Heart left ventricle (tissue), 16 donors: ENCODE measurements at regions not wholly inside any gene's neighbourhood (a gene's known extent, or its start where the extent isn't known, plus 50 kb on each side); places are given as distances from the start of the nearest gene placed in this dataset.
"Not testable (repeated sequence)": the region's sequence is repeated elsewhere in the genome, so short reads cannot be mapped to it uniquely, and the experiment has no call there.

Source experiments
- ATAC-seq, 4 donors: fragments of 200-7000 bp; cut with Tn5 transposase; one replicate each; pipeline ENCODE4 v1.9.1; 2020 to 2022; ENCODE audit warnings: moderate library complexity in 4 of 4, mild to moderate bottlenecking in 3 of 4, moderate number of reproducible peaks in 1 of 4
- DNase-seq, 5 donors: peaks; one replicate each; pipeline ENCODE4 v3.0.0-alpha.2; 2020
- H3K27ac ChIP-seq, 12 donors: fragments of 200-600 bp; sonication (generic) in 4 of 12; one replicate each; pipeline versions ENCODE4 v1.5.0 to v1.8.0; 2016 to 2022; ENCODE audit warnings: mild to moderate bottlenecking in 2 of 12
- H3K27me3 ChIP-seq, 9 donors: fragments of 200-600 bp; sonication (generic) in 2 of 9; one replicate each; pipeline versions ENCODE4 v1.5.1 to v1.8.0; 2016 to 2022; ENCODE audit warnings: mild to moderate bottlenecking in 3 of 9
- H3K36me3 ChIP-seq, 9 donors: fragments of 200-600 bp; sonication (generic) in 2 of 9; one replicate each; pipeline versions ENCODE4 v1.5.0 to v1.8.0; 2018 to 2022; ENCODE audit warnings: mild to moderate bottlenecking in 2 of 9
- H3K4me1 ChIP-seq, 12 donors: fragments of 200-600 bp; sonication (generic) in 4 of 12; one replicate each; pipeline versions ENCODE4 v1.5.0 to v1.8.0; 2016 to 2022; ENCODE audit warnings: mild to moderate bottlenecking in 3 of 12
- H3K4me3 ChIP-seq, 12 donors: fragments of 200-600 bp; sonication (generic) in 4 of 12; one replicate each; pipeline versions ENCODE4 v1.5.0 to v1.8.0; 2017 to 2022; ENCODE audit warnings: mild to moderate bottlenecking in 9 of 12, moderate library complexity in 4 of 12
- H3K9me3 ChIP-seq, 12 donors: fragments of 200-600 bp; sonication (generic) in 4 of 12; one replicate each; pipeline versions ENCODE4 v1.5.0 to v1.8.0; 2016 to 2022; ENCODE audit warnings: mild to moderate bottlenecking in 1 of 12
- CTCF ChIP-seq, 12 donors: fragments of 200-600 bp; sonication (generic) in 4 of 12; IDR thresholded peaks; one replicate each; pipeline versions ENCODE4 v1.5.0 to v1.8.0; 2018 to 2022; ENCODE audit warnings: antibody characterized with exemption in 12 of 12, mild to moderate bottlenecking in 5 of 12
- POLR2A ChIP-seq, 2 donors: fragments of 450-650 bp; IDR thresholded peaks; one replicate each; pipeline ENCODE4 v1.6.1; 2017; ENCODE audit warnings: antibody characterized with exemption in 2 of 2, mild to moderate bottlenecking in 2 of 2, moderate library complexity in 2 of 2
- WGBS, 4 donors: extraction: QIAGEN DNeasy Blood & Tissue Kit in 2 of 4; methylation state at CpG; one replicate each; pipeline versions ENCODE4 v1.1.5 to v1.1.7; 2013 to 2018; 5-methylcytosine and 5-hydroxymethylcytosine counted together
- intact Hi-C, 10 donors: fragments of 100-400 bp; cut with DNase I; formaldehyde crosslinking; loops; one replicate each; pipeline versions ENCODE4 v1.11.1 to v1.14.2; 2022
- donor health status: ischemic (EF 13 %, LVEDD 7.1; RV severe dilation, severe dysfunction).
- donor health status: healthy with polysubstance abuse.
- donor health status: DM: no; HTN: yes; CAD: no.
- donor health status: DM: no; HTN: no; CAD: no.
- donor health status: ischemic (EF 25% LVEDD 6.9; RV normal size, moderate dysfunction).
- donor health status: ischemic (EF 25% LVEDD 5.7; RV mildly dilated, moderate dysfunction).
- donor health status: healthy.
- donor health status: DM: yes; HTN: yes; CAD: no.
- donor health status: ischemic (EF 35%, LVEDD 5.7; RV mildly dilated, moderate dysfunction).
- donor health status: nonischemic (EF 11% LVEDD 7.7; RV severe dilation, severe dysfunction).
- donor health status: DM: yes; HTN: yes; CAD: no.
- donor health status: PGD.
- donor health status: ischemic (EF 29% LVEDD 5.4; RV normal size, mild dysfunction).
- donor health status: nonischemic (EF 23%, LVEDD 6.1; RV moderate dilation, normal function).

- H3K36me3 ChIP-seq, result no peaks in the 10 kb centered on the region
- DNase-seq (no peak), ATAC-seq (no peak)
- intact Hi-C loops, result no loop called here
- 76 to 86% (median 78%) methylated on average over 6 of the region's 6 CpGs for WGBS, 4 donors
- H3K4me1 ChIP-seq, result no peaks in the 10 kb centered on the region
- peaks cover 0 to 11% (median 0%) of the 10 kb centered on the region in 12 donors for H3K9me3 ChIP-seq
- H3K27me3 ChIP-seq, result no peaks in the 10 kb centered on the region
- no peak overlapping the region for H3K27ac ChIP-seq
- H3K4me3 ChIP-seq, result no peak overlapping the region
- TF ChIP-seq CTCF (IDR thresholded peaks at IDR 0.05) (no peak), POLR2A (IDR thresholded peaks at IDR 0.05) (no peak)
Measured at GRCh38 chr2:192398236-192398635, 203.5 kb upstream of the TMEFF2 start.

GRCh38 chr2:192394605-192395004 lies 199.9 kb upstream of the TMEFF2 start:
- H3K36me3 ChIP-seq, result no peaks in the 10 kb centered on the region
- H3K4me1 ChIP-seq, result no peaks in the 10 kb centered on the region
- intact Hi-C loops, result no loop called here
- no peak for DNase-seq
- no peak for ATAC-seq
- 85 to 93% (median 90%) methylated on average over 3 of the region's 3 CpGs for WGBS, 4 donors
- no peak overlapping the region for H3K4me3 ChIP-seq
- H3K27ac ChIP-seq, result no peak overlapping the region
- no peaks in the 10 kb centered on the region for H3K27me3 ChIP-seq
- peaks cover 0 to 11% (median 0%) of the 10 kb centered on the region in 12 donors for H3K9me3 ChIP-seq
- TF ChIP-seq CTCF (IDR thresholded peaks at IDR 0.05), result no peak
- TF ChIP-seq POLR2A (IDR thresholded peaks at IDR 0.05), result no peak

GRCh38 chr2:192391041-192391440 lies 196.3 kb upstream of the TMEFF2 start:
- DNase-seq (no peak), ATAC-seq (no peak)
- Histone ChIP-seq H3K27ac (no peak overlapping the region), H3K36me3 (no peaks in the 10 kb centered on the region), H3K4me1 (no peaks in the 10 kb centered on the region), H3K27me3 (no peaks in the 10 kb centered on the region), H3K9me3 (peaks cover 0 to 3% (median 0%) of the 10 kb centered on the region in 12 donors), H3K4me3 (no peak overlapping the region)
- TF ChIP-seq POLR2A (IDR thresholded peaks at IDR 0.05) (no peak), CTCF (IDR thresholded peaks at IDR 0.05) (no peak)
- intact Hi-C loops, result no loop called here

GRCh38 chr2:192390401-192390800 lies 195.7 kb upstream of the TMEFF2 start:
- Histone ChIP-seq H3K27me3 (no peaks in the 10 kb centered on the region), H3K9me3 (peaks cover 0 to 3% (median 0%) of the 10 kb centered on the region in 12 donors), H3K36me3 (no peaks in the 10 kb centered on the region), H3K4me1 (no peaks in the 10 kb centered on the region), H3K27ac (no peak overlapping the region), H3K4me3 (no peak overlapping the region)
- TF ChIP-seq POLR2A (IDR thresholded peaks at IDR 0.05) (no peak), CTCF (IDR thresholded peaks at IDR 0.05) (no peak)
- no peak for ATAC-seq
- intact Hi-C loops, result no loop called here
- no peak for DNase-seq

GRCh38 chr2:192384191-192384590 lies 189.5 kb upstream of the TMEFF2 start:
- H3K36me3 ChIP-seq, H3K4me3 ChIP-seq, ATAC-seq, H3K27me3 ChIP-seq, intact Hi-C loops, H3K27ac ChIP-seq, H3K4me1 ChIP-seq, H3K9me3 ChIP-seq, DNase-seq: not testable (repeated sequence)
- 80 to 86% (median 82%) methylated on average over 1 of the region's 1 CpG for WGBS, 4 donors
